ENCODE measurements at regions not wholly inside any gene's neighbourhood (a gene's known extent, or its start where the extent isn't known, plus 50 kb on each side); places are given as distances from the start of the nearest gene placed in this dataset.

DNA sequence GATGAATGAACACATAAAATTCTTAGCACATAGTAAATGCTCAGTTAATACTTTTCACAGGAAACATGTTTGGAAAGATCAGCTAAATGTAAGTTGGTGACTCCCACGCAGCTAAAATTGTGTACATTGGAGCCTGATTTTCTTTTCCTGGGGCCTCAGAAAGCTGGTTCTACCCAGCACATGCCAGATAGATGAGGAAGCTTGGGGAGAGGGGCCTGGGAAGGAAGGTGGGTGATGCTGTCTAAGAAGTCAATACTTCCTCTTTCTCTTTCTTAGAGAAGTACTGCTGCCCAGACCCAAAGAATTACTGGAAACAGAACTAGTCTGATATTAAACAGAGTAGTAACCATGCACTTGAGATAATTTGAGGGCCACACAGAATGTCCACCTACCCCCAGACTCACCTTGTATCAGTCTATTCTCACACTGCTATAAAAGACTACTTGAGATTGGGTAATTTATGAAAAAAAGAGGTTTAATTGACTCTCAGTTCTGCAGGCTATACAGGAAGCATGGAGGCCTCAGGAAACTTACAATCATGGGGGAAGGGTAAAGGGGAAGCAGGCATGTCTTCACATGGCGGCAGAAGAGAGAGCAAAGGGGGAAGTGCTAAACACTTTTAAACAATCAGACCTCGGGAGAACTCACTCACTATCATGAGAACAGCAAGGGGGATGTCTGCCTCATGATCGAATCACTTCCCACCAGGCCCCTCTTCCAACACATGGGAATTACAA, 123.3 kb upstream of the MED13L start:
- Histone ChIP-seq H3K9me3 (ENCODE audit: control insufficient read depth, insufficient read depth, low read length) (peaks cover 2% of the 10 kb centered on the region; the same call in 1 of the 2 replicates), H3K9ac (ENCODE audit: low read depth, low read length) (no peak overlapping the region), H3K4me1 (ENCODE audit: control insufficient read depth, insufficient read depth, low read length) (peaks cover 2% of the 10 kb centered on the region; the same call in 1 of the 2 replicates), H3K14ac (replicated peaks; ENCODE audit: low read depth, low read length) (no peak overlapping the region), H3K27me3 (ENCODE audit: control insufficient read depth, insufficient read depth, low read length) (no peaks in the 10 kb centered on the region), H4K8ac (ENCODE audit: low read depth in 2 of 2, low read length in 2 of 2) (no peak overlapping the region), H4K20me1 (ENCODE audit: insufficient read depth, low read length) (no peaks in the 10 kb centered on the region), H2BK5ac (ENCODE audit: low read depth, low read length, poor library complexity, severe bottlenecking) (no peak overlapping the region), H3K23ac (ENCODE audit: low read depth, low read length) (no peak overlapping the region), H2BK15ac (ENCODE audit: low read depth, low read length) (no peak overlapping the region), H2AK5ac (ENCODE audit: low read depth, low read length) (no peak overlapping the region), H3K4me2 (ENCODE audit: low read depth, low read length) (no peak overlapping the region), H2AFZ (replicated peaks; ENCODE audit: low read length, poor library complexity) (no peak overlapping the region), H2AK9ac (replicated peaks; ENCODE audit: low read depth, low read length, poor library complexity) (no peak overlapping the region), H3K56ac (ENCODE audit: extremely low read depth, insufficient read depth, low read length) (no peak overlapping the region), H4K91ac (ENCODE audit: insufficient read depth, low read depth, low read length) (no peak overlapping the region), H4K5ac (ENCODE audit: low read depth, low read length) (no peak overlapping the region), H3K18ac (ENCODE audit: low read depth, low read length) (no peak overlapping the region), H3K27ac (ENCODE audit: insufficient read depth, low read length) (no peak overlapping the region), H3K36me3 (ENCODE audit: control insufficient read depth, insufficient read depth, low read length) (no peaks in the 10 kb centered on the region), H3K4ac (ENCODE audit: low read depth, low read length) (no peak overlapping the region), H2BK120ac (ENCODE audit: low read depth, low read length) (no peak overlapping the region), H3K9me1 (ENCODE audit: insufficient read depth, low read length) (no peaks in the 10 kb centered on the region; the same call in 1 of the 2 replicates), H3K4me3 (ENCODE audit: insufficient read depth, low read depth, low read length) (no peak overlapping the region), H2BK20ac (ENCODE audit: low read depth, low read length) (no peak overlapping the region), H3K79me1 (ENCODE audit: low read depth in 1 of 2, low read length in 2 of 2) (no peaks in the 10 kb centered on the region)
- whole genome bisulfite sequencing, 2 experiments (ENCODE audit: extremely low coverage in 2 of 2, insufficient read length in 1 of 2), result 100% methylated on average over 1 of the region's 4 CpGs; no CpG with 5 or more reads in 1 of the 2 experiments
- no peak for ATAC-seq (ENCODE audit: low read depth)
- dilution Hi-C loops (cut with HindIII; ENCODE audit: low sequenced_read_pairs, unreplicated experiment), result no loop called here
- CTCF ChIA-PET, result no interaction called here
- in situ Hi-C loops (cut with MboI; ENCODE audit: low sequenced_read_pairs), result no loop called here
- TF ChIP-seq SMC3 (IDR thresholded peaks at IDR 0.05; ENCODE audit: low read depth, low read length), result no peak
- TF ChIP-seq MXI1 (IDR thresholded peaks at IDR 0.05; ENCODE audit: borderline replicate concordance, low read depth, low read length), result no peak
- TF ChIP-seq NFE2L2 (IDR thresholded peaks at IDR 0.05; ENCODE audit: low read depth, low read length), result no peak
- TF ChIP-seq POLR2A (IDR thresholded peaks at IDR 0.05; ENCODE audit: low read depth, low read length), result no peak
- TF ChIP-seq, protein P1, sequence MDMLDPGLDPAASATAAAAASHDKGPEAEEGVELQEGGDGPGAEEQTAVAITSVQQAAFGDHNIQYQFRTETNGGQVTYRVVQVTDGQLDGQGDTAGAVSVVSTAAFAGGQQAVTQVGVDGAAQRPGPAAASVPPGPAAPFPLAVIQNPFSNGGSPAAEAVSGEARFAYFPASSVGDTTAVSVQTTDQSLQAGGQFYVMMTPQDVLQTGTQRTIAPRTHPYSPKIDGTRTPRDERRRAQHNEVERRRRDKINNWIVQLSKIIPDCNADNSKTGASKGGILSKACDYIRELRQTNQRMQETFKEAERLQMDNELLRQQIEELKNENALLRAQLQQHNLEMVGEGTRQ (IDR thresholded peaks at IDR 0.05; ENCODE audit: low read depth, low read length), result no peak
- TF ChIP-seq, protein P2, sequence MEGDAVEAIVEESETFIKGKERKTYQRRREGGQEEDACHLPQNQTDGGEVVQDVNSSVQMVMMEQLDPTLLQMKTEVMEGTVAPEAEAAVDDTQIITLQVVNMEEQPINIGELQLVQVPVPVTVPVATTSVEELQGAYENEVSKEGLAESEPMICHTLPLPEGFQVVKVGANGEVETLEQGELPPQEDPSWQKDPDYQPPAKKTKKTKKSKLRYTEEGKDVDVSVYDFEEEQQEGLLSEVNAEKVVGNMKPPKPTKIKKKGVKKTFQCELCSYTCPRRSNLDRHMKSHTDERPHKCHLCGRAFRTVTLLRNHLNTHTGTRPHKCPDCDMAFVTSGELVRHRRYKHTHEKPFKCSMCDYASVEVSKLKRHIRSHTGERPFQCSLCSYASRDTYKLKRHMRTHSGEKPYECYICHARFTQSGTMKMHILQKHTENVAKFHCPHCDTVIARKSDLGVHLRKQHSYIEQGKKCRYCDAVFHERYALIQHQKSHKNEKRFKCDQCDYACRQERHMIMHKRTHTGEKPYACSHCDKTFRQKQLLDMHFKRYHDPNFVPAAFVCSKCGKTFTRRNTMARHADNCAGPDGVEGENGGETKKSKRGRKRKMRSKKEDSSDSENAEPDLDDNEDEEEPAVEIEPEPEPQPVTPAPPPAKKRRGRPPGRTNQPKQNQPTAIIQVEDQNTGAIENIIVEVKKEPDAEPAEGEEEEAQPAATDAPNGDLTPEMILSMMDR (conservative IDR thresholded peaks at IDR 0.05; ENCODE audit: low read depth, low read length), result no peak
- TF ChIP-seq RCOR1 (IDR thresholded peaks at IDR 0.05; ENCODE audit: insufficient replicate concordance, low read length), result no peak
- TF ChIP-seq CEBPB (IDR thresholded peaks at IDR 0.05; ENCODE audit: low read depth, low read length), result no peak
- TF ChIP-seq BHLHE40 (IDR thresholded peaks at IDR 0.05; ENCODE audit: low read depth, low read length), result no peak
- no peak for TF ChIP-seq MAZ (IDR thresholded peaks at IDR 0.05; ENCODE audit: borderline replicate concordance, low read depth, low read length)
- TF ChIP-seq RFX5 (IDR thresholded peaks at IDR 0.05; ENCODE audit: low read depth, low read length), result no peak
- TF ChIP-seq, protein P3, sequence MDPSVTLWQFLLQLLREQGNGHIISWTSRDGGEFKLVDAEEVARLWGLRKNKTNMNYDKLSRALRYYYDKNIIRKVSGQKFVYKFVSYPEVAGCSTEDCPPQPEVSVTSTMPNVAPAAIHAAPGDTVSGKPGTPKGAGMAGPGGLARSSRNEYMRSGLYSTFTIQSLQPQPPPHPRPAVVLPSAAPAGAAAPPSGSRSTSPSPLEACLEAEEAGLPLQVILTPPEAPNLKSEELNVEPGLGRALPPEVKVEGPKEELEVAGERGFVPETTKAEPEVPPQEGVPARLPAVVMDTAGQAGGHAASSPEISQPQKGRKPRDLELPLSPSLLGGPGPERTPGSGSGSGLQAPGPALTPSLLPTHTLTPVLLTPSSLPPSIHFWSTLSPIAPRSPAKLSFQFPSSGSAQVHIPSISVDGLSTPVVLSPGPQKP (IDR thresholded peaks at IDR 0.05; ENCODE audit: borderline replicate concordance, low read depth, low read length), result no peak
- no peak for TF ChIP-seq CHD1 (IDR thresholded peaks at IDR 0.05; ENCODE audit: low read depth, low read length)
- TF ChIP-seq FOS (IDR thresholded peaks at IDR 0.05; ENCODE audit: low read depth, low read length), result no peak
- intact Hi-C loops (cut with micrococcal nuclease), result no loop called here
- no peak for DNase-seq
- no TSS peak for BruUV-seq (replicated peaks)
- POLR2A ChIA-PET (ENCODE audit: unreplicated experiment), result no interaction called here

Data from IMR-90 (cell line).